ENCODE measurements at regions not wholly inside any gene's neighbourhood (a gene's known extent, or its start where the extent isn't known, plus 50 kb on each side); places are given as distances from the start of the nearest gene placed in this dataset.

GRCh38 chr10:10946801-10947200 lies 70.9 kb upstream of the CELF2 start:
- DNase-seq (ENCODE audit: low read depth in 2 of 2): no peak
- no peak for TF ChIP-seq CTCF (IDR thresholded peaks at IDR 0.05; ENCODE audit: low read depth, low read length)
- H3K4me3 ChIP-seq (replicated peaks in 1 of 2; ENCODE audit: low read depth in 2 of 2, low read length in 2 of 2): no peak overlapping the region

GRCh38 chr10:10951675-10952074 lies 66.0 kb upstream of the CELF2 start:
- no peak for DNase-seq (ENCODE audit: low read depth in 2 of 2)
- no peak for TF ChIP-seq CTCF (IDR thresholded peaks at IDR 0.05; ENCODE audit: low read depth, low read length)
- H3K4me3 ChIP-seq (replicated peaks in 1 of 2; ENCODE audit: low read depth in 2 of 2, low read length in 2 of 2): no peak overlapping the region

GRCh38 chr10:10952800-10953199 lies 64.9 kb upstream of the CELF2 start:
- H3K4me3 ChIP-seq (replicated peaks in 1 of 2; ENCODE audit: low read depth in 2 of 2, low read length in 2 of 2): no peak overlapping the region
- DNase-seq (ENCODE audit: low read depth in 2 of 2): no peak
- TF ChIP-seq CTCF (IDR thresholded peaks at IDR 0.05; ENCODE audit: low read depth, low read length): no peak

- DNase-seq (ENCODE audit: low read depth in 2 of 2): no peak
- H3K4me3 ChIP-seq (replicated peaks in 1 of 2; ENCODE audit: low read depth in 2 of 2, low read length in 2 of 2): no peak overlapping the region
- TF ChIP-seq CTCF (IDR thresholded peaks at IDR 0.05; ENCODE audit: low read depth, low read length): no peak
Observed at GRCh38 chr10:10956681-10957542, 60.8 kb upstream of the CELF2 start.

- no peak overlapping the region for H3K4me3 ChIP-seq (replicated peaks in 1 of 2; ENCODE audit: low read depth in 2 of 2, low read length in 2 of 2)
- DNase-seq (ENCODE audit: low read depth in 2 of 2): no peak
- no peak for TF ChIP-seq CTCF (IDR thresholded peaks at IDR 0.05; ENCODE audit: low read depth, low read length)
Observed at GRCh38 chr10:10958041-10958440, 59.6 kb upstream of the CELF2 start.

GRCh38 chr10:10959666-10960065 lies 58.0 kb upstream of the CELF2 start:
- no peak overlapping the region for H3K4me3 ChIP-seq (replicated peaks in 1 of 2; ENCODE audit: low read depth in 2 of 2, low read length in 2 of 2)
- DNase-seq (ENCODE audit: low read depth in 2 of 2): no peak
- TF ChIP-seq CTCF (IDR thresholded peaks at IDR 0.05; ENCODE audit: low read depth, low read length): no peak
